ENCODE measurements at regions not wholly inside any gene's neighbourhood (a gene's known extent, or its start where the extent isn't known, plus 50 kb on each side); places are given as distances from the start of the nearest gene placed in this dataset.
A peak's percentile ranks its signal among the peaks of the same experiment; 100 is the strongest.

DNA sequence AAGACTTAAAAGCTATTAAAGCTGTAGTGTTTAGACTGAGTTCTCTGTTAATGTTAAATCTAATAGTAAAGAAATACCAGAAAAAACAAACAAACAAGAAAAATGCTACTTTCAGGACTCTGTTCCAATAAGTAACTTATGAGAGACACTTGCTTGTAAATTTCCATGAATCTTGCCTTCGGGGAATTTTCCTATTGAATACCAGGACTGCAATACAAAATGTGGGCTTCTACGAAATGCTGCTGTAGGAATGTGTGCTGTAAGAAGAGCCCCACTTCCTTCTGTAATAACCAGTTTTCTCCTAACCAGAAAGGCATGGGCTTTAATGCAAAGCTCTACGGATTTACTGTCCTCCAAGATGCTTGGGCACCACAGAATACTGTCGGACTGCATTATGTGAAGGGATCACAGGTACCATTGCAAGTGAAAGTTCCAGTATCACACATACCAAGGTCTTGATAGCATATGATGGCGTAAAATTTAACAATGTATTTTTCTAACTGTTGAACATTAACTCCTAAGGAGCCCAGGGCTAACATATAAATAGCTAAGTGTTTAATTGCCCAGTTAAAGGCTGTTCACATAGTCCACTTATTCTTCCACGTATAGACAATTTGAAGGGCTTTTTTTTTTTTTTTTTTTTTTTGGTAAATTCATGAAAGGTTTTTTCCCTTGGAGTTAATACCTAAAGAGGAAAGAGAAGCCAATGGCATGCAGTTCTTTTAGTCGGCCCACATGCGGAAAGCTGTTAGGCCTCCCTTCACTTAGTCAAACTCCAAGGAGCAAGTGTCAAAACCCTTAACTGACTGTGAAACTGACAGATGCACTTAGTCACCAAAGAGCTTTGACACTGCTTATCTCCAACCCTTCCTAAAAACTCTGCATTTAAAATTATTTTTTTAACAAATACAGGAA is 564.0 kb upstream of the POU3F3 start:
- H3F3A ChIP-seq (ENCODE audit: low read depth): peaks cover 11% of the 10 kb centered on the region
- no peak overlapping the region for H3K4me3 Mint-ChIP-seq
- no peak for DNase-seq (ENCODE audit: low spot score)
- no peaks in the 10 kb centered on the region for H4K20me1 ChIP-seq (ENCODE audit: low read depth)
- H3K27me3 ChIP-seq: no peaks in the 10 kb centered on the region
- no peaks in the 10 kb centered on the region for H3K36me3 Mint-ChIP-seq
- H3K36me3 ChIP-seq: no peaks in the 10 kb centered on the region
- H3K9me3 ChIP-seq (ENCODE audit: low read depth): no peaks in the 10 kb centered on the region
- peaks cover 25% of the 10 kb centered on the region for H3K4me1 ChIP-seq
- no peak for TF ChIP-seq EZH2phosphoT487 (IDR thresholded peaks at IDR 0.05)
- TF ChIP-seq EZH2 (IDR thresholded peaks at IDR 0.05): no peak
- no peak for TF ChIP-seq CTCF (IDR thresholded peaks at IDR 0.05)
- H3K9ac ChIP-seq: no peak overlapping the region
- peaks cover 6% of the 10 kb centered on the region for H3K27me3 Mint-ChIP-seq (ENCODE audit: insufficient read depth, low read depth)
- H3K4me3 ChIP-seq: no peak overlapping the region
- peaks cover 18% of the 10 kb centered on the region for H3K4me1 Mint-ChIP-seq
- no peak overlapping the region for H3K4me2 ChIP-seq
- no peaks in the 10 kb centered on the region for H3K79me2 ChIP-seq (ENCODE audit: low read depth)
- no peak overlapping the region for H3K27ac Mint-ChIP-seq
- peak overlapping the region; percentile 43 for H2AFZ ChIP-seq (replicated peaks)
- no peak overlapping the region for H3K27ac ChIP-seq
- H3K9me3 Mint-ChIP-seq: no peaks in the 10 kb centered on the region

DNA sequence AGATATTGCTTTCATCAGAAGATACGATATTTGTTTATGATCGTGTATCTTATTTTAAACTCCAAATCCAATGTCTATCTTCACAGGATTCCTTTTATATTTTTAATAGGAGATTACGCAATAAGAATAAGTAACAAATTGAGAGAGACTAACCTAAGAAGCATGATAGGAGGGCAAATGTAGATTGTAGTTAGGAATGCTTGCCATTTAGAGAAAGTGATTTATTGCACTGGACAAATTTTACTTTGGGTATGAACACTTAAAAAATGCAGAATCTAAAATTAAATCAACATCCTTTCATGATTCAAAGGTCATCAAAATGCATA is 563.4 kb upstream of the POU3F3 start:
- H3K9ac ChIP-seq: no peak overlapping the region
- H3K9me3 ChIP-seq (ENCODE audit: low read depth): no peaks in the 10 kb centered on the region
- Mint-ChIP-seq H3K4me3 (no peak overlapping the region), H3K27me3 (ENCODE audit: insufficient read depth, low read depth) (peaks cover 4% of the 10 kb centered on the region), H3K27ac (no peak overlapping the region), H3K9me3 (no peaks in the 10 kb centered on the region), H3K4me1 (peaks cover 18% of the 10 kb centered on the region), H3K36me3 (no peaks in the 10 kb centered on the region)
- no peaks in the 10 kb centered on the region for H3K36me3 ChIP-seq
- H3K4me3 ChIP-seq: no peak overlapping the region
- no peaks in the 10 kb centered on the region for H3K27me3 ChIP-seq
- no peaks in the 10 kb centered on the region for H4K20me1 ChIP-seq (ENCODE audit: low read depth)
- peaks cover 25% of the 10 kb centered on the region for H3K4me1 ChIP-seq
- H3F3A ChIP-seq (ENCODE audit: low read depth): peaks cover 11% of the 10 kb centered on the region
- no peak overlapping the region for H3K27ac ChIP-seq
- no peak overlapping the region for H2AFZ ChIP-seq (replicated peaks)
- H3K4me2 ChIP-seq: no peak overlapping the region
- TF ChIP-seq CTCF (IDR thresholded peaks at IDR 0.05): no peak
- TF ChIP-seq EZH2phosphoT487 (IDR thresholded peaks at IDR 0.05): no peak
- no peak for TF ChIP-seq EZH2 (IDR thresholded peaks at IDR 0.05)
- H3K79me2 ChIP-seq (ENCODE audit: low read depth): no peaks in the 10 kb centered on the region
- no peak for DNase-seq (ENCODE audit: low spot score)

DNA sequence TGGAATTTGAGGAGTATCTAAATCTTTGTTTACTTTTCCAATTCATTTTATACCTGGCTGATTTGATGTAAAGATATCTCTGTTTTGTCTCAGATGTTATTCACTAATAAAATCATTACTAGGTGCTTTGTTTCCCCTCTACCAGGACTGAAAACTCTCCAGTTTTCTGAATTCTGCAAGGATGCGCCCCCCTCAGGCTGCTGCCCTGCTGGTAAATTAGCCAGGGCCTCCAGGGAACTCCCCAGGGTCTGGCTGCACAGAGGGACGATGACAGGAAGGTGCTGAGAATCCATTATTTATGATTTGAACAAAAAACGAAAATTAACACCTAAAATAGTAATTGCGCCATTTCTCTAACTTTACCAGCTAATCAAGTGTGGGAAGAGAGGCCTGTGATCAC is 541.2 kb upstream of the POU3F3 start:
- no peaks in the 10 kb centered on the region for H3K4me1 ChIP-seq
- H3K4me3 Mint-ChIP-seq: no peak overlapping the region
- no peak overlapping the region for H3K27ac ChIP-seq
- no peak overlapping the region for H3K9ac ChIP-seq
- peak overlapping the region; percentile 55 for H2AFZ ChIP-seq (replicated peaks)
- no peaks in the 10 kb centered on the region for H3K36me3 ChIP-seq
- no peaks in the 10 kb centered on the region for H3K27me3 ChIP-seq
- no peak overlapping the region for H3K27ac Mint-ChIP-seq
- no peaks in the 10 kb centered on the region for H3K36me3 Mint-ChIP-seq
- no peak overlapping the region for H3K4me2 ChIP-seq
- no peaks in the 10 kb centered on the region for H3F3A ChIP-seq (ENCODE audit: low read depth)
- TF ChIP-seq EZH2phosphoT487 (IDR thresholded peaks at IDR 0.05) (no peak), CTCF (IDR thresholded peaks at IDR 0.05) (peak; percentile 52), EZH2 (IDR thresholded peaks at IDR 0.05) (no peak)
- peaks cover 8% of the 10 kb centered on the region for H3K9me3 Mint-ChIP-seq
- peak; percentile 18 for DNase-seq (ENCODE audit: low spot score)
- no peaks in the 10 kb centered on the region for H3K79me2 ChIP-seq (ENCODE audit: low read depth)
- peaks cover 14% of the 10 kb centered on the region for H3K4me1 Mint-ChIP-seq
- no peaks in the 10 kb centered on the region for H4K20me1 ChIP-seq (ENCODE audit: low read depth)
- H3K27me3 Mint-ChIP-seq (ENCODE audit: insufficient read depth, low read depth): peaks cover 2% of the 10 kb centered on the region
- H3K4me3 ChIP-seq: no peak overlapping the region
- H3K9me3 ChIP-seq (ENCODE audit: low read depth): no peaks in the 10 kb centered on the region

Measured in neural progenitor cell (in vitro differentiated cells).